GM19467 (cell line): ENCODE measurements at regions not wholly inside any gene's neighbourhood (a gene's known extent, or its start where the extent isn't known, plus 50 kb on each side); places are given as distances from the start of the nearest gene placed in this dataset.

Experiments used
- ATAC-seq: cut with Tn5 transposase; IDR thresholded peaks from one replicate; pipeline ENCODE4 v1.9.1; 2021; ENCODE audit warnings: mild to moderate bottlenecking, moderate library complexity; ENCODE audit not compliant: unreplicated experiment

- ATAC-seq: no peak
Measured at GRCh38 chr9:89926691-89927220, 321.9 kb downstream of the GADD45G start.

- ATAC-seq: no peak
Measured at GRCh38 chr9:89928106-89928505, 323.3 kb downstream of the GADD45G start.

- ATAC-seq: no peak
Measured at GRCh38 chr9:89928521-89929275, 323.9 kb downstream of the GADD45G start.

- no peak for ATAC-seq
Measured at GRCh38 chr9:89929315-89929672, 324.5 kb downstream of the GADD45G start.

GRCh38 chr9:89929673-89930480 is 325.1 kb downstream of the GADD45G start:
- no peak for ATAC-seq

GRCh38 chr9:89933578-89933977 is 328.8 kb downstream of the GADD45G start:
- no peak for ATAC-seq

- no peak for ATAC-seq
Measured at GRCh38 chr9:89935115-89935514, 330.3 kb downstream of the GADD45G start.

GRCh38 chr9:89935801-89936200 is 331.0 kb downstream of the GADD45G start:
- no peak for ATAC-seq

- no peak for ATAC-seq
Measured at GRCh38 chr9:89937051-89937450, 332.2 kb downstream of the GADD45G start.

- ATAC-seq: no peak
Measured at GRCh38 chr9:89939181-89939580, 334.4 kb downstream of the GADD45G start.

GRCh38 chr9:89939626-89940292 is 334.9 kb downstream of the GADD45G start:
- no peak for ATAC-seq

- no peak for ATAC-seq
Measured at GRCh38 chr9:89940625-89941024, 335.8 kb downstream of the GADD45G start.

- no peak for ATAC-seq
Measured at GRCh38 chr9:89941875-89942274, 337.1 kb downstream of the GADD45G start.

- no peak for ATAC-seq
Measured at GRCh38 chr9:89942643-89943042, 337.8 kb downstream of the GADD45G start.

- ATAC-seq: no peak
Measured at GRCh38 chr9:89943309-89943708, 338.5 kb downstream of the GADD45G start.

- no peak for ATAC-seq
Measured at GRCh38 chr9:89943728-89944127, 338.9 kb downstream of the GADD45G start.

- ATAC-seq: no peak
Measured at GRCh38 chr9:89945133-89945532, 340.3 kb downstream of the GADD45G start.

- no peak for ATAC-seq
Measured at GRCh38 chr9:89946741-89947140, 341.9 kb downstream of the GADD45G start.

- ATAC-seq: no peak
Measured at GRCh38 chr9:89949111-89949510, 344.3 kb downstream of the GADD45G start.

GRCh38 chr9:89951675-89952074 is 346.9 kb downstream of the GADD45G start:
- ATAC-seq: no peak

GRCh38 chr9:89952401-89952800 is 347.6 kb downstream of the GADD45G start:
- no peak for ATAC-seq
